HG03457 (cell line): ENCODE measurements at regions not wholly inside any gene's neighbourhood (a gene's known extent, or its start where the extent isn't known, plus 50 kb on each side); places are given as distances from the start of the nearest gene placed in this dataset.

Experiments
- ATAC-seq: cut with Tn5 transposase; IDR thresholded peaks from one replicate; pipeline ENCODE4 v1.9.1; 2021; ENCODE audit warnings: moderate number of reproducible peaks; ENCODE audit not compliant: unreplicated experiment

DNA sequence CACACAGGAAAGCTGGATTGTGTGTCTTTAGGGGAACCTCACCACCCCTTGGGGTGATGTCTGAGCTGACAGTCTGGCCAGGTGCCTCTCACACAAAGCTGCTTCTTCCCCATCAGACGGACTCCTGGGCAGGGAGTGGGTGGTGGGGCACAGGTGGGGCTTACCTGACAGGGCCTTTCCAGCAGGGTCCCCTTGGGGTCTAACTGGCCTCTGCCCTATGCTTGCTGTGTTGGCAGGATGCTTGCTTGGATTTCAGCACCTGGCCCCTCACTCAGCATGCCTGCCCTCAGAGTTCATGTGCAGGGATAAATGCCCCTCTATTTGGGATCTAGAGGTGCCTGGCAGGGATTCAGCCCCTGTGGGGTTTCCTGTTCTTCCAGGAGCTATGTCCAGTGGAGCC is 496.9 kb upstream of the ZMIZ1 start:
- no peak for ATAC-seq

DNA sequence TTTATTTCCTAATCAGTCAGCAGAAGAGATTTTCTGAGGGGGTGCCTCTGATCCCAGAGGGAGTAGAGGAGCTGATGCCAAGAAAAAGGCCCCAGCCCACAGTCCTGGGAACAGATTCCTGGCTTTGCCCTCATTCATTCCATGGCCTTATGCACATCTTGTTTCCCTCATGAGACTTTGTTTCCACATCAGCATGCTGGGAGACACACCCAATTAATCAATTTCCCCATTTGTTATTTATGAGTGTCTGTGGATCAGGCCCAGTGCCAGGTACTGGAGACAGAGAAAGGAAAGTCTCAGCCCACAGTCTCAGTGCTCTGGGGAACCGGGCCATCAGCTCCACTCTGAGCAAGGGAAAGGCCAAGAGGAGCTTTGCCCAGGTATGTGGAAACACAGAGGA is 496.2 kb upstream of the ZMIZ1 start:
- ATAC-seq, result no peak

GRCh38 chr10:78574547-78574946 is 494.2 kb upstream of the ZMIZ1 start:
- ATAC-seq, result no peak

GRCh38 chr10:78575400-78575799 is 493.4 kb upstream of the ZMIZ1 start:
- no peak for ATAC-seq

GRCh38 chr10:78576276-78576675 is 492.5 kb upstream of the ZMIZ1 start:
- no peak for ATAC-seq

- no peak for ATAC-seq
These were observed 491.1 kb upstream of the ZMIZ1 start for GRCh38 chr10:78577712-78578111.

GRCh38 chr10:78578929-78579328 is 489.8 kb upstream of the ZMIZ1 start:
- ATAC-seq, result no peak

DNA sequence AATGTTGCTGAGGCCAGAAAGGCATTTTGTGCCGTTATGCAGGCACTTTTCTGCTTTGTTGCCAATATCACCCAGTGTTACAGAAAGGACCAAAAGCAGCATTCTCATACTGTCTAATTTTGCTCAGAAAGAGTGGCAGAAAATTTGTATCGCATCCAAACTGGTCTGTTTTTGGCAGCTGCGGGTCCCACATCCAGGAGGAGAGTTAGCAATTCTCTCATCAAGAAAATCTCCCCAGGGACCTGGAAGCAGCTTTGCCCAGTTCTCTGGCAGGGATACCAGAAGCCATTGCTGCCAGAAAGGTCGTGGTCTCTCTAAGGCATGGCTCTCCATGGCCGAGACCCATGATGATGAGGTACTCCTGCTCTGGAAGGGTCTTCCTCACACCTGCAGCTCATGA is 489.2 kb upstream of the ZMIZ1 start:
- no peak for ATAC-seq

DNA sequence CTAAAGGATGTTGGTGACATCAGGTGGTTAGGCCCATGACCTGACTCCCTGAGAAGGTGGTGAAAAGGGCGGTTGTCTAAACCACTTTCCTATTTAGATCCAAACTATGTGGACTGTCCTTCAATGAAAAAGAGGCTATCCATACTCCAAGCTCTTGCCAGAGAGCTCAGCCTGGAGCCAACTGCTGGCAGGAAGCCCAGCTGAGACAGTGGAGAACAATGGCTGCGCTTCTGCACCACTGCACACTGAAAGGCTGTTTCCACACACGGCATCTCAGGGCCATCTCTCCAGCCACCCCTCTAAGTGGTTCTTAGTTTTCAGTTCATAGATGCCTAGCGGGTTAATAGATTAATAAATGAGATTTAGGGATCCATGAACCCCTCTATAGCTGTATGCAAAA is 488.8 kb upstream of the ZMIZ1 start:
- ATAC-seq, result no peak

DNA sequence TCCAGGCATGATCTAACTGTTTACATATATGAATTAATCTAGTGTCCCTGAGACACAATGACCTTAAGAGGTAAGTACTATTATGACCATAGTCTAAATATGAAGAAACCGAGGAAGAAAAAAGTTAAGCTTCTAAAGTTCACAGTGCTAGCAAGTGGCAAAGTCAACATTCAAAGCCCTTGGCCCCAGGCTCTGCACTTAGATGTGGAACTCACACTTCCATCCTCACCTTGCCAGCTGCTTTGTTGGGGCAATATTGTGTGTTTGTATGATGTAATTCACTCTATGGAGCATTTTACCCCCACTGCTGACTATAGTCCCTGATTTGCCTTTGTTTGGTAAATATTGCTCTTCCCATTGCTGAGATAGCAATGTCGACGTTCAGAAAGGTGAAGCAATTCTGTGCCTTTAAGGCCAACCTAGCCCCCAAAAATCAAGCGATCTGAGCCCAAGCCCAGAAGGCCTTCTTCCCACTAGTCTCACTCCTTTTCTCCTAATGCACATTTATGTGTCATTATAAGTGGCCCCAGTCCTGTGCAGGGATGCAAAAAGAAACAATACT is 487.6 kb upstream of the ZMIZ1 start:
- ATAC-seq, result no peak

DNA sequence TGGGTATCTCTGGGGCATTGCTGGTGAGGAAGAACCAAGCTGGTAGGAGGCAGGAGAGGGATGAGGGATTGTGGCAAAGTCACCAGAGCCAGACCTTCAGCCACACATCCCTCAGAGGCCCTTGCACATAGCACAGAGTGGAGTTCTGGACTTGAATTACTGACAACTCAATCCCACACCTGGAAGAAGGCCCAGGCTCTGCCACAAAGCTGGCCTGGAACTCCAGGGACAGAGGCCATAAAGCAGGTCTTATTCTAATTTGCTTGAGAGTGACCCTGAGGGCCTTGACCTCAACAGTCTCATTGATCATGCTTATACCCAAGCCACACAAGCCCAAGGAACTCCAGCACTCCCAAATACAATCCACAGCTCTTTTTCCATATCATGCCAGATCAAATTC is 486.2 kb upstream of the ZMIZ1 start:
- ATAC-seq, result no peak

DNA sequence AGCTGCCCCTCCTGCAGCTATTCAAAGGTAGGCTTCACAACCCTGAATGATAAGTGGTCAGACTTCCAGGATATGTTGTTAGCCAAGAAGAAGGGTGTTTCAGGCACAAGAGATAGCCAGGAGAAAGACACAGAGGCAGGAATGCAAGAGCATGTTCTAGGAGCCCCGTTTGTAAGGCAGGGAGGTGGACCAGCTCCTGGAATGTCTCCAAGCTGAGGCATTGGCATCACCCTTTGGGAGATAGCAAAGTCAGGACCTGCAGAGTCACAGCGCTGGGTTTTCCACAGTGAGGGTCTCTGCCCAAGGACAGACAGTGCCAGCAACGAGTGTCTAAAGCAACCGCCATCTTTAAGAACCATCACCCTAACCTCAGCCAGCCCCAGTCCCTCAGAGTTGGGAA is 484.5 kb upstream of the ZMIZ1 start:
- no peak for ATAC-seq

DNA sequence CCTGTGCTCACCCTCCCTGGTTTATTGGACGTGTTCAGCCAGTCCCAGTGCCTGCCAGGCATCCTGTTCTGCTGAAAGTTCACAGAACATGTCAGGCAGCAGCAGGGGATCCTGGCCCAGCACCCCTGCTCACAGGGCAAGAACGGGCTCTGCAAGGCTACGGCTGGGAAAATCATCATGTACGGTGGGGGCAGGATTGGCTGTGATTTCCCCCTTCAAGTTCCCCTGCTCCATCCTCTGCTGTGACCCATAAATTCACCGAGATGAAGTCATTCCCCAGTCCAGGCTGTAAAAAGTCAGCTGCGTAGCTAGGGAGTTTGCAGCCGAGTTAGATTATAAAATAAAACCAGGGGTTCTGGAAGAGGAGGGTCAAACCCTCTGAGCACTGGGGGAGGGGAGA is 484.1 kb upstream of the ZMIZ1 start:
- no peak for ATAC-seq

GRCh38 chr10:78585952-78586351 is 482.8 kb upstream of the ZMIZ1 start:
- no peak for ATAC-seq

DNA sequence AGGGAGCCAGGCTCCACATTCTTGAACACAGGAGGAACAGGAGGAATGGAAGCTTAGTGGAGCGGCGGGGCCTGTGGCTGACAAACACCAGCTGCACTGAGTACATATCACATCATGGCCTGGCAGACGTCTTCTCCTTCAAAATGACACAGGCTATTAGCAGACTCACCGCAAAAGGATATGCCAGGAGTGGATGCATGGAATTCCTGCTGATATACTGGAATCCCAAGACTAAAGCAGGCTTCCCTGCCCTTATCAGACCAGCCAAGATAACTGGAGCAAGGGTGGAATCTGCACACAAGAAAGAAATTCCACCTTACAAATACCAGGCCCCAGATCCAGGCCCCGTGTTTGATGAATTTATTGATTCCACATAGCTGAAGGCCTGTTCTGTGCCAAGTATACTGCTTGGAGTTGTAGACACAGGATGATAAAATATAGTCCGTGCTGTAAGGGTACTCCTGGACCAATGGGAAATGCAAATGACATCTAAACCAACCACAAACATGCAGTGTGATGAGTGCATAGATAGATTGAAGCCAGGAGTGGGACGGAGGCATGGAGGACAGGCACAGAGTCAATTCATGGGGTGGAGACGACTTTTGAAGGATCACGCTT is 480.5 kb upstream of the ZMIZ1 start:
- ATAC-seq, result no peak

GRCh38 chr10:78589687-78590086 is 479.1 kb upstream of the ZMIZ1 start:
- no peak for ATAC-seq

DNA sequence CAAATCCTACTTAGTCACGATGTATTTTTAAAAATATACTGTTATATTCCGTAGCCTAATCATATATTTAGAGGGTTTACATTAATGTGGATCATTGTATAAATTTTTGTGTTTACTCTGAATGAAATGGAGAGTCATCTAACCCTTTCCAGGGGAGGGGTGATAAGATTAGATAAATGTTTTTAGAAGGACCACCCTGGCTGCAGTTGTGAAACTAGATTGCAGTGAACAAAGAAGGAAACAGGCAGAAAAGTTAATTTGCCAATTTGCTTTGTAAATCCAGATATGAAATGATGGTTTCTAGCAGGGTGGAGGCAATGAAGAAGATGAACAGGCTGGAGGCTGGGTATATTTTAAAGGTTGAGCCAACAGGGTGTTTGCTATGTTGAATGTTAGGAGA is 477.7 kb upstream of the ZMIZ1 start:
- no peak for ATAC-seq

DNA sequence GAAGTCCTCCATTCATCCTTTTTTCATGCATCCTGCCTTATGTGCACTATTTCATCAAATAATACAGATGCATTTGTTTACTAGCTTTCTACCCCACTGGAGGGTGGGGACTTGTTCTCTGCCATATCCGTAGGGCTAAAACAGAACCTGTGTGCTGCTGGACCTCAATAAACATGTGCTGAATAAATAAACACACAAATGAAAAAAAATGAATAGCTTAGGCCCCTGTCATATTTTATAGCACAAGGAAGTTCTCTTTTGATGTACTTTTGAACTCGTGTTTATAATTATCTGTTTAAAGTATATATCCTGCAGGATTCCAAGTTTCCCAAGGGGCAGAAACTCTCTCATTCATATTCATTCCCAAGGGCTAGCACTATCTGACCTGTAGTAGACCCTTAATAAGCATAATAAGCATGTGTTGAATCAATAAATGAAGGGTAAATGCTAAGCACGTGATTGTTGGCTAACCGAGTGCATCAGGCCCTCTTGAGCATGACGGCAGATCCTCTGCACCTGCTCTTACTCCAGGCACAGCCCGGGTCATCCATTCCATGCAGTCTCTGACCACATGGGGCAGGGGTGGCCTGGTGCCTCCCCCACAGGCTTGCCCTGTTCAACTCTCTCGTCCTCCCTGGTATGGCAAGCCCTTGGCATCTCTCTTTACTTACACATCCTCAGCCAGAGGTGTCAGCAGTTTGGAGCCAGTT is 474.1 kb upstream of the ZMIZ1 start:
- ATAC-seq, result no peak

DNA sequence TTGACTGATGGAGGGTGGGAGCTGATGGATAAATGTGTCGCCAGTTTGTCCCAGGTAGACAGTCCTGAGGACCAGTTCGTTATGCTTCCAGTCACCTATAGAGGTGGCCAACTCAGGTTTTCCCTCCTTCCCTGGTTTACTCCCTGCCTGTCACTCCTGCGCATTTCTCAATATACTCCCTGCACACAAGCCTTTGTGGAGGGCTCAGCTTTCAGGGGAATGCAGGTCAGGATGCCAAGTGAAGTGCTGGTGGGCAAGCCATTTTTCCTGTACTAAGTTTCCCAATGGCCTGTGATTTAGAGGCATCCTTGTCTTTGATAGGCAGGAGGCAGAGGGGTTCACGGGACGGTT is 473.5 kb upstream of the ZMIZ1 start:
- no peak for ATAC-seq

DNA sequence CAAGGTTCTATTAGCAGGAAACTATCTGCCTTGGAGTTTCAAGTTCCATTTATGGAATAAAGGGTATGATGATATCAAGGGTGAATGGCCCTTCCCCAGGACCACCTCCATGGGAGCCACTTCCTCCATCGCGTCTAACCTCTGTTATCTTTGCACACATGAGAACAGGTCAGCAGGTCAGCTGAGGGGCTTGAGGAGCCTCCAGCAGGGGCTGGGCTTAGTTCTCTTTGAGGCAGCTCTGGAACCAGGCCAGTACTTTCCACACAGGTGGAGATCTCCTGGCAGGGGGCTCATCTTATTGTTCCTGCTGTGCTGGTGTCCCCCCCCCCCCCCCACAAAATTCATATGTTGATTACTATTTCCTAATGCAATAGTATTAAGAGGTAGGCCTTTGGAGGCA is 472.2 kb upstream of the ZMIZ1 start:
- ATAC-seq, result no peak

- ATAC-seq, result no peak
These were observed 470.8 kb upstream of the ZMIZ1 start for GRCh38 chr10:78597796-78598555.
